ENCODE measurements at regions not wholly inside any gene's neighbourhood (a gene's known extent, or its start where the extent isn't known, plus 50 kb on each side); places are given as distances from the start of the nearest gene placed in this dataset.

DNA sequence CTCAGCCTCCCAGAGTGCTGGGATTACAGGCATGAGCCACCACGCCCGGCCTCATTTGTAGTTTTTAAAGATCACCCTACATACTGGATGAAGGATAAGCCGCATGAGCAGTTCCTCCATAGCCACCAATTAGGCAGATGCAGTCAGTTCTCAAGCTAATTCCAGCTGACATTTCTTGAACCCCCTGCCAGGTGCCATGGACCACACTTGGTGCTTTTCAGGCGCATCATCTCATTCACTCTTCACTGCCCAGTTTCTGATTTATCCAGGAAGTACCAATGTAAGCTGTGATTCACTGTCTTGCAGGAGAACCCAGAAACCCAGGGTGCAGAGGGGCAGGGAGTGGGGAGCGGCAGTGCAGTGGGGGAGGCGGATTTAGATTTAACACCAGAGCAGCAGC lies 56.5 kb upstream of the RASA2 start:
- TF ChIP-seq, protein P1, sequence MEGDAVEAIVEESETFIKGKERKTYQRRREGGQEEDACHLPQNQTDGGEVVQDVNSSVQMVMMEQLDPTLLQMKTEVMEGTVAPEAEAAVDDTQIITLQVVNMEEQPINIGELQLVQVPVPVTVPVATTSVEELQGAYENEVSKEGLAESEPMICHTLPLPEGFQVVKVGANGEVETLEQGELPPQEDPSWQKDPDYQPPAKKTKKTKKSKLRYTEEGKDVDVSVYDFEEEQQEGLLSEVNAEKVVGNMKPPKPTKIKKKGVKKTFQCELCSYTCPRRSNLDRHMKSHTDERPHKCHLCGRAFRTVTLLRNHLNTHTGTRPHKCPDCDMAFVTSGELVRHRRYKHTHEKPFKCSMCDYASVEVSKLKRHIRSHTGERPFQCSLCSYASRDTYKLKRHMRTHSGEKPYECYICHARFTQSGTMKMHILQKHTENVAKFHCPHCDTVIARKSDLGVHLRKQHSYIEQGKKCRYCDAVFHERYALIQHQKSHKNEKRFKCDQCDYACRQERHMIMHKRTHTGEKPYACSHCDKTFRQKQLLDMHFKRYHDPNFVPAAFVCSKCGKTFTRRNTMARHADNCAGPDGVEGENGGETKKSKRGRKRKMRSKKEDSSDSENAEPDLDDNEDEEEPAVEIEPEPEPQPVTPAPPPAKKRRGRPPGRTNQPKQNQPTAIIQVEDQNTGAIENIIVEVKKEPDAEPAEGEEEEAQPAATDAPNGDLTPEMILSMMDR (IDR thresholded peaks at IDR 0.05), result no peak
- TF ChIP-seq EP300 (IDR thresholded peaks at IDR 0.05) (no peak), POLR2AphosphoS5 (IDR thresholded peaks at IDR 0.05) (no peak)
